ENCODE measurements at regions not wholly inside any gene's neighbourhood (a gene's known extent, or its start where the extent isn't known, plus 50 kb on each side); places are given as distances from the start of the nearest gene placed in this dataset.

DNA sequence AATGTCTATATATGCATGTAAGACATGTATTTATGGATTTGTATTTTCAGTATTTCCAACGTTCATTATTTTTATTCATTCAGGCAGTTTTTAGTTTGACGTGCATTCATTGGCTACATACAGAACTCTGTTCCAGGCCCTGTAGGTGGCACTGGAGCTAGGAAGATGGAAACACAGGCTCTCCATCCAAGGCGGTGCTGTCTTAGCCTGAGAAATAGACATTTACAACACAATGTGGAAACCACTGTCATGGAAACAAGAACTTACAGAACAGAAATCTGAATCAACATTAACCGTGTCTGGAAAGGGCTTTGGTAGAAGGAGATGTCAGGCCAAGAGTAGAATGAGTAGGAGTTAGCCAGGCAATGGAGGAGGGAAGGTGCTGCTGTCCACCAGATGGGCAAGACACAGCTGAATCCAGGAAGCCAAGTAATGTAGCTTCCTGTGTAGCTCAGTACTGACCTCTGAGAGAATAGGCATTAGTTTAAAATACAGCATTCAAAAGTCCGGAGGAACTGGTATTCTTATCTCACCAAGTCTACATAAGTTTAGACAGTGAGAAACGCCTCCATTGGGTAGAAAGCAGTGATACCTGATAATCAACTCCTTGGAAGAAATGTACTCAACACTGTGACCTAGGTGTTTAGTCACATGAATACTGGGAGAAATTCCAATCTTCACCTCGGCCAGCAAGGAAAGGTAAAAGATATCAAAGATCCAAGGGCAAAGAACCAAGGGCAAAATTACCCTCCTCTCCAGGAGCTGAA is 388.6 kb upstream of the CDH6 start:
- H3K4me3 ChIP-seq (ENCODE audit: low read length), result no peak overlapping the region
- DNase-seq (ENCODE audit: low read depth), result no peak
- TF ChIP-seq CTCF (IDR thresholded peaks at IDR 0.05; ENCODE audit: insufficient read depth, low read depth, low read length, missing control alignments), result no peak

DNA sequence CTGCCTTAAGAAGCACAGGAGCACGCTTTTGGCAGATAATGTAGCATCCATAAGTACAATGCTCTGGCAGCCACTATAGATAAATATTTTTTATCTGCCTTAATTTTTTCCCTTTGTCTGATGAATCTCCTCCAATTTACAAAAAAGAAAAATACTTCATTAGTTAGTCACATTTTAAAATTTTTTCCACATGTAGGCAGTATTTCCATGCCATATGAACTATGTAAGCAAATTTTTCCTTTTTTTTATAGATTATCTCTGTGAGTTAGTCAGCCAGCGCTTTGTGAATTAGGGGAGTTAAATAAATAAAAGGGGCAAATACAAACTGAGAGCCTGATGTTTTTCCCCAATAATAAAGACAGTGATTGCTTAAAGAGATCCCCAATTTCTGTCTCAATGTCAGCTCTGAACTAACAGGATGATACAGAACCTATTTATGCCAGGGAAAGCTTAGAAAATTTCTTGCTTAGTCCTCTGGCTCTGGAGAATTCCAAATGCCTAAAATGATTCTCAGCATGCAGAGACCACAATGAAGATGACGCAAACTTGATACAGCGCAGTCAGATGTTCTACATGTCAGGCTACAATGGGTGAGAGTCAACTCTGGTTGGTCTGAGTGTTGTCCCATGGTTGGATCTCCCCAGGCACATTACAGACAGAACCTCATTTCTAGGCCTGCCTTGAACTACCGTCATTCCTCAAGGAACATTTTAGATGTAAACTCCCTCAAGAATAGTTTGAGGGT is 390.4 kb upstream of the CDH6 start:
- no peak overlapping the region for H3K4me3 ChIP-seq (ENCODE audit: low read length)
- no peak for TF ChIP-seq CTCF (IDR thresholded peaks at IDR 0.05; ENCODE audit: insufficient read depth, low read depth, low read length, missing control alignments)
- DNase-seq (ENCODE audit: low read depth), result no peak

- TF ChIP-seq CTCF (IDR thresholded peaks at IDR 0.05; ENCODE audit: insufficient read depth, low read depth, low read length, missing control alignments), result no peak
- H3K4me3 ChIP-seq (ENCODE audit: low read length), result no peak overlapping the region
- no peak for DNase-seq (ENCODE audit: low read depth)
These were observed 411.8 kb upstream of the CDH6 start for GRCh38 chr5:30781643-30782042.

DNA sequence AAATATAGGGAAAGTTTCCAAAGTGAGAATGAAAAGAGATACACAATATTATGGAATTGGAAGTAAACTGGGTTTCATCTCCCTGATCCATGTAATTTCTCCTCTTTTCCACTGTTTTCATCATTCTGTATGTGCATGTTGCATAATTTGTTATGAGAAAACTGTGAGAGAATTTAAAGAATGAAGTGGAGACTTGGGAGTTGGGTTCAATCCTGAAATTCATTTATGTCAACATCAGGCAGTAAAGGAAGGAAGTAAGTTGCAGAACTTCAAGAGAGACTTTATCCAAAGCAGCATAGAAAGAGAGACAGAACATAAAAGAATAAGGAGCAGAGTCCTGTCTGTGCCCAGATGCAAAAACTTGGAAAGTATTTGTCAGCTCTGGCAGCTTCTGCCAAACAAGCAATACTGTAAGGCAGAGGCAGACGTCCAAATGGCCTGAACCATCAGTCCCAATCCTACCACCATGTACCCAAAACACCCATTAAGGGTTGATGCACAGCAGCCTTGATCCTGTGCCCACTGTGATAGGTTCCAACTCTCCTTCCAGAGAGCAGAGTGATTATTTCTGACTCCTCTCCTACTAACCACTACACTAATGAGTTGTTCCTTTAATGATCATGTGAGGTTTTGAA is 425.3 kb upstream of the CDH6 start:
- no peak for DNase-seq (ENCODE audit: low read depth)
- TF ChIP-seq CTCF (IDR thresholded peaks at IDR 0.05; ENCODE audit: insufficient read depth, low read depth, low read length, missing control alignments), result no peak
- H3K4me3 ChIP-seq (ENCODE audit: low read length), result no peak overlapping the region

- TF ChIP-seq CTCF (IDR thresholded peaks at IDR 0.05; ENCODE audit: insufficient read depth, low read depth, low read length, missing control alignments), result no peak
These were observed 427.8 kb upstream of the CDH6 start for GRCh38 chr5:30765706-30766105.

DNA sequence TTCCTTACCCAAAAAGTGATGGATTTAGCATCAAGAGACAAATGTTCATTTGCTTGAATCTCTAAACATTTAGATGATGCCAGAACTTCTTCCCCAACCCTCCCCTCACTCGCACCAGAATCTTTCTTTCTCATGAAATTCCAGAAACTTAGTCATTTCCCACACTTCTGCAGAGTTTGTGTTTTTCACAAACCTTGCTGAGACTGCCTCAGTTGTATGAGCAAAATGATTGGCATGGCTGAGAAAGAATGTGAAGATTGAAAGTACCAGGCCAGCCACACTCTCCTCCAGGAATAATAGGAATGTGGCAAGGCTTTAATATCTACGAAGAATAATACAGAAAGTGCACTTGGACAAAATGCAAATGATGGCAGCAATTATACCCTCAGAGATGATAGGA is 428.3 kb upstream of the CDH6 start:
- no peak overlapping the region for H3K4me3 ChIP-seq (ENCODE audit: low read length)
- DNase-seq (ENCODE audit: low read depth), result no peak
- no peak for TF ChIP-seq CTCF (IDR thresholded peaks at IDR 0.05; ENCODE audit: insufficient read depth, low read depth, low read length, missing control alignments)

More at GRCh38 chr5:30765706-30766105, 427.8 kb upstream of the CDH6 start:
- no peak overlapping the region for H3K4me3 ChIP-seq (ENCODE audit: low read length)
- DNase-seq (ENCODE audit: low read depth), result no peak

Data from epithelial cell of esophagus (primary cell).